H1 (cell line): ENCODE measurements at regions not wholly inside any gene's neighbourhood (a gene's known extent, or its start where the extent isn't known, plus 50 kb on each side); places are given as distances from the start of the nearest gene placed in this dataset.

Experiments
- CEBPB ChIP-seq: IDR thresholded peaks from 2 replicates; pipeline ENCODE4 v1.6.1; 2012; ENCODE audit warnings: low read depth, low read length
- CTCF ChIP-seq, 3 experiments: IDR thresholded peaks; 1 replicate in 2 of 3; 2 replicates in 1 of 3; pipeline versions ENCODE4 v1.5.1 to v1.6.1; 2011; ENCODE audit warnings: low read length in 3 of 3, mild to moderate bottlenecking in 3 of 3, inconsistent platforms in 2 of 3, low read depth in 1 of 3, moderate library complexity in 1 of 3; ENCODE audit not compliant: insufficient read depth in 1 of 3; ENCODE audit errors: control extremely low read depth in 1 of 3
- EZH2 ChIP-seq: fragments of 200-600 bp; sonication (generic); IDR thresholded peaks from 2 replicates; pipeline ENCODE4 v1.7.1; 2012; ENCODE audit warnings: low read depth, mild to moderate bottlenecking, moderate library complexity, low read length, inconsistent platforms; ENCODE audit not compliant: severe bottlenecking
- FOSL1 ChIP-seq: IDR thresholded peaks from 2 replicates; pipeline ENCODE4 v1.6.1; 2011; ENCODE audit warnings: mild to moderate bottlenecking, low read depth, low read length, moderate library complexity; ENCODE audit not compliant: insufficient read depth
- PHF8 ChIP-seq: fragments of 200-600 bp; sonication (generic); conservative IDR thresholded peaks from 2 replicates; pipeline ENCODE4 v1.7.1; 2012; ENCODE audit warnings: low read depth, mild to moderate bottlenecking, inconsistent platforms, low read length, moderate library complexity
- POLR2A ChIP-seq, 2 experiments: IDR thresholded peaks; 1 replicate in 1 of 2; 2 replicates in 1 of 2; pipeline ENCODE4 v1.6.1; 2011; ENCODE audit warnings: low read depth in 2 of 2, low read length in 2 of 2, mild to moderate bottlenecking in 2 of 2; ENCODE audit errors: control extremely low read depth in 1 of 2
- POLR2AphosphoS5 ChIP-seq: IDR thresholded peaks from 2 replicates; pipeline ENCODE4 v1.6.1; 2011; ENCODE audit warnings: low read depth, low read length
- TAF1 ChIP-seq: IDR thresholded peaks from 2 replicates; pipeline ENCODE4 v1.6.1; 2011; ENCODE audit warnings: mild to moderate bottlenecking, low read depth, low read length
- USF2 ChIP-seq: IDR thresholded peaks from 2 replicates; pipeline ENCODE4 v1.6.1; 2011; ENCODE audit warnings: low read length, improper control_type of control experiment
- ZNF274 ChIP-seq: IDR thresholded peaks from 2 replicates; pipeline ENCODE4 v1.7.0; 2012; ENCODE audit warnings: low read length, borderline replicate concordance; ENCODE audit errors: extremely low read depth

GRCh38 chr1:118445156-118445555, 260.1 kb upstream of the SPAG17 start:
- TF ChIP-seq POLR2A (IDR thresholded peaks at IDR 0.05; ENCODE audit: control extremely low read depth in 1 of 2, low read depth in 2 of 2, low read length in 2 of 2) (no peak), CTCF (IDR thresholded peaks at IDR 0.05; ENCODE audit: control extremely low read depth in 1 of 3, insufficient read depth in 1 of 3, low read depth in 1 of 3, low read length in 3 of 3) (no peak), EZH2 (no peak), TAF1 (no peak), POLR2AphosphoS5 (no peak), ZNF274 (no peak), PHF8 (no peak), USF2 (no peak), CEBPB (no peak), FOSL1 (no peak)
